DMS153 treated with DMSO at 0.1 percent for 48 hours (cell line): ENCODE measurements at regions not wholly inside any gene's neighbourhood (a gene's known extent, or its start where the extent isn't known, plus 50 kb on each side); places are given as distances from the start of the nearest gene placed in this dataset.
A peak's percentile ranks its signal among the peaks of the same experiment; 100 is the strongest.

Experiments used
- DNase-seq: peaks from one replicate; lab custom pipeline; 2025; ENCODE audit not compliant: unreplicated experiment; lab: John Stamatoyannopoulos, UW

DNA sequence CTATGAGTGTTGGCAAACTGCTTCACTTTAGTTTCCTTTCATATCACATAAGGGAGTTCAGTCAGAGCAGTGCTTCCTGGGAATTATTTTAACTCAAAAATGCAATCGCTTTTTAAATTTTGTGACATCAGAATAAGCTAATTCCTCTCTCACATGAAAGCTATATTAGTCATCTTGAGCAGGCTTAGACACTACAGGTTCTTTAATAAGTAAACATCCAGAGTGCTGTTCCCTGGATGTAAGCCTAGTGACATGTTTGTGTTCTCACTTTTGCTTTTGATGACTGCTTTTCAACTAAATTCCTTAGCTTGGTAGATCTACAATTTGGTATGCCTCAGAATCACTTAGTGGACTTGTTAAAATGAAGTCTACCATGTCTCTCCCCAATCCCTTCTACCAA is 252.7 kb upstream of the POU3F2 start:
- no peak for DNase-seq

DNA sequence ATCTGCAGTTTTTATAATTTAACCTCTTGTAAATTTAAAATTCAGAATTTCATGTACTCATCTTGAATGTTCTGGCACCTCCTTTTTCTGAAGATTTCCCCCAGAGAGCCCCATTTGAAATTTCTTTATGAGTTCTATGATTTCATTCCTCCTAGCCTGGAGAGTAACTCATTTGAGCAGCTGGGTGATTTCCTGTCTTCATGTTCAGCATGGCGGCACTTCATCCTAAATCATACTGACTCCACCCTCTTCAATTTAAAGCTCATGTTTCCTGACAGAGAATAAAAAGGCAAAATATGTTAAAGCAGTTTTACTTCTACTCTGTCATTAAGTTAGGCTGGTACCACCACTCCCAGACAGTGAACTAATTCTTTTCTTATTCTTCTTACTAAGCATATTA is 250.9 kb upstream of the POU3F2 start:
- no peak for DNase-seq

GRCh38 chr6:98586163-98586562 is 248.2 kb upstream of the POU3F2 start:
- DNase-seq = no peak

DNA sequence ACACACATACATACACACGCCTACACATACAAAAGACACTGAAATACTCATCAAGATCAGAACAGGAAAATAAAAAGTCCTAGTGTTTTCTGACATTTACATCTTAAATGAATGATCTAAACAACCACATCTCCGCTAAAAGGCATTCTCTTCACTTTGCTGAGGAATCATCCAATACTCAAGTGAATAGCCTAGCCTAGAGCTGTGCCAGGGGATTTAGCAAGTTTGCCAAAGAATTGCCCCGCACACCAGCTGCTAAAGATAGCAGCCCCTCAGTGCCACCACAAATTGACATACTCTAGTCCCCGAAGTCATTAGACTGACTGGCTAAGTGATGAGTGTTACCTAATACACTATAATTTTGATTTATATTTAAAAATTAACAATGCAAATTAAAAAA is 246.8 kb upstream of the POU3F2 start:
- no peak for DNase-seq

DNA sequence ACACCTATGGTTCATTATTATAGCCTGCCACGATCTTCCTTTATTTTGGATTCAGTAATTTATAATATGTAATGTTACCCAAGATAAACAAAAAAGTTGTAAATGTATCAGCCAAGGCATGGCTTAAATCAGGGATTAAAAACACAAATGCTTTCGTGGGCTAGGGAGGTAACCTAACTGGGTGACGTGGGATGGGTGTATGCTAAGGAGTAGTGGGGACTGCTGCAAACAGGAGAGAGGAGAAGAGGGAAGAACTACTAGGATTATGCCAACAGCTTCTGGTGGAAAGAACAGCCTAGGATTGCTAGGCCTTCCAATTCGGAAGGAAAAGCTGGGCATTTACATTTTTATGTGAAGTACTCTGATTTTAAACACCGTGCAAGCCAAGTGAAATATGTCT is 244.8 kb upstream of the POU3F2 start:
- no peak for DNase-seq

DNA sequence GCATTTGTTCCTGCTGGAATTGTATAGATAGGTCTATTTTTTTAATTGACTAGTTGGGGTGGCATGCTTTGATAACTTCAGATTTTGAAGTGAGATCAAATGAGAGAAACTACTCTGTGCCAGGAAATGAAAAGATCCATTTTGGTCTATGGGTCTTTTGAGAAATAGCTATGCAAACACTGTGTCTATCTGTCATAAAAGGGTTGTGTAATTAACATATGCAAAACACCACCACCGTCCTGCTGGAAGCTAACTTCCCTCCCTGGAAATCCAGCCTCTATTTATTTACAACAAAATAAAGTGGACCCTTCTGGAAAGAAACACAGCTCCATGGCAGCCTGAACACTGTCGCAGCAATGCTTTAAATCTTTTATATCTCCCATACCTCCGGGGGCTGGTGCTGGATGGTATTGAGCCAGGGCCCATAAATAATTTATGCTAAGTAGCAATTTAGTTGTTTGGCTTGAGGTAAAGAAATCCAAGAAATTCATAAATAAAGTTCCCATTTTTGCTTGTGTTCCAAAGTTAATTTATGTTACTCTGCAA is 244.2 kb upstream of the POU3F2 start:
- DNase-seq = no peak

- no peak for DNase-seq
These were observed 243.4 kb upstream of the POU3F2 start for GRCh38 chr6:98590997-98591396.

GRCh38 chr6:98593676-98594075 is 240.7 kb upstream of the POU3F2 start:
- DNase-seq = no peak

- DNase-seq = no peak
These were observed 232.7 kb upstream of the POU3F2 start for GRCh38 chr6:98601716-98602115.

DNA sequence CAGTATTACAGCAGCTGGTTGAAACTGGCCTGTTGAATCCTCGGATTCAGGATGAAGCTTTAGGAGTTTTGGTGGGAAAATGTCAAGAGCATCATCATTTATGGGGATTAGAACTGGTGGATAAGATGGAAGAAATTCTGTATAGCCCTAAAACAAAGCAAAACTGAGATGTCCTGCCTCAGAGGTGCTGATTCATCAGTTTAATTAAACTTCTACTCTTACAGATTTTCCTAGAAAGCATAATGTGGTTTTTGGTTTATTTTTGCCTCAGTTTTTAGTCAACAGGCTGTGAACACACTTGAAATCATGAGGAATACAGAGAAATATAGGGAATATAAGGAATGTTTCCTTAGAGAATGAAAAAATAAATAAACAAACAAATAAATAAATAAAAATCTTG is 228.7 kb upstream of the POU3F2 start:
- no peak for DNase-seq

- no peak for DNase-seq
These were observed 207.1 kb upstream of the POU3F2 start for GRCh38 chr6:98627129-98627775.

- no peak for DNase-seq
These were observed 200.5 kb upstream of the POU3F2 start for GRCh38 chr6:98633886-98634285.

- DNase-seq = no peak
These were observed 199.8 kb upstream of the POU3F2 start for GRCh38 chr6:98634569-98634968.

- no peak for DNase-seq
These were observed 199.2 kb upstream of the POU3F2 start for GRCh38 chr6:98635191-98635590.

- peak; percentile 24 for DNase-seq
These were observed 197.4 kb upstream of the POU3F2 start for GRCh38 chr6:98636941-98637340.

DNA sequence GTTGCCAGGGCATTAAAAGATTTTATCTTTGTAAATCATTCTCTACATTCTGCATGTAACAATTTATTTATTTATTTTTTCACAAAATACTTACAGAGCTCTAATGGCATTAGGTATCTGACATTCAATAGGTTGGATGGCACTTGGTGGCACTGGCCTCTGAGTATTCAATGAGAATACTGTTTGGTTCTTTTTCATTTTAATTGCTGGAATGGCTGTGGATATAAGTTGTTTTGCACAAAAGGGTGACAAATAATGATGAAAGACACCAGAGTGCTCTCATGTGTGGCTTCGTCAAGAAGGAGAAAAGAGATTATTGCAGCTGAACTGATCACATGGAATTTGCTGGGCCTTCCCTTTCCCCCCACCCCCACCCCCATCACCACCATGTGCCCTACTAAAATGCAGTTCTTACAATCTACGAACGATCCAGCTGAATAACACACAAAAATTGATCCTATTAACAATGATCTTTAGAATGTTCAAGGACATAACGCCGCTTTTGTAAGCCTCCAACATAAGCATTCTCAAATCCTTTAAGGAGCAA is 195.2 kb upstream of the POU3F2 start:
- no peak for DNase-seq

DNA sequence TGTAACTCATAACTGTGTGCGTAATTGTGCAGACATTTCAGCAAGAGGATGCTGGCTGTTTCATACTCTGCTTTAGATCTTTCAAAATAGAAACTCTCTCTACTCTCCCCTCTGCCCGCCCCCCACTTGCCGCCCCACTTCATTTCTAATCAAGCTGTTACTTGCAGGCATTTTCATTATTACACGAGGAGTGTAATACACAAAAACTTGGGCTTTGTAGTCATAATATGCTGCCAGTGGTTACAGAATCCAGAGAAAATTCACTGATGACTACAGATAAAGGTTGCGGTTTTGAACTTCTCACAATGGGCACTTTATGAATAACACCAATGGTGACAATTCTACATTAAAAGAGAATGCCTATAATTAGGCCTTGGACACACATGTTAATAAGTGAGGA is 194.0 kb upstream of the POU3F2 start:
- DNase-seq = no peak

DNA sequence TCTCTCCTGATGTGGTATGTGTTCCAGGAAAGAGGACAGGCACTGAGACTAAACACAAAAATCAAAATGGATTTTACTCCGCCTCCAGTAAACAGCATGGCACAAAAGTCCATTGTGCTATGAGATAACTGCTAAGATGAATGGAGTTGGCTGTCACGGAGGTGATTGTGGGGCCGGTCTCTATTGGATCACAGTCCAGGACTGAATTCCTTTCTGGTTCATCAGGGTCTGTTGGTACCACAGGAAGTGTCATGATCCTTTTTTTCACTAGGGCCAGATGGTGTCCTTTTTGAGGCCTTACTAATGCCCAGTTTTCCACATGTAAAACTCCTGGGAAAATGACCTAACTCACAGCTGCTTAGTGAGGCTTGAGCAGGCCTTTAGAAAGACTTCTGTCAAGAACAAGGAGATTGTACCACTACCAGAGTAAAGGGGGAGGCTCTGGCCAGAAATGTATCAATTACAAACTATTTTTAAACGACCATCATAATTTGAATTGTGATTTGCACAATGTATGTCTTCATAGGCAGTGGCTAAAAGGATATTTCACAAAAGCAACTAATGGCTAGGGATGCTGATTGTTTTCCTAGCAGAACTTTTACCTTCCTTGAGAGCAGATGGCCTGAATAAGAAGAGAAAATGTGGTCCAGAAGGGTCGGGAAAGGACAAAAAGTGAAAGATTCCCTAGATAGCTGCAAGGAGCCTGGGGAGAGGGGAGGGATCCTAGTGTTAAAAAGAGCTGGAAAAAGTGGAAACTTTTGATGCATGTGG is 192.2 kb upstream of the POU3F2 start:
- DNase-seq = no peak

DNA sequence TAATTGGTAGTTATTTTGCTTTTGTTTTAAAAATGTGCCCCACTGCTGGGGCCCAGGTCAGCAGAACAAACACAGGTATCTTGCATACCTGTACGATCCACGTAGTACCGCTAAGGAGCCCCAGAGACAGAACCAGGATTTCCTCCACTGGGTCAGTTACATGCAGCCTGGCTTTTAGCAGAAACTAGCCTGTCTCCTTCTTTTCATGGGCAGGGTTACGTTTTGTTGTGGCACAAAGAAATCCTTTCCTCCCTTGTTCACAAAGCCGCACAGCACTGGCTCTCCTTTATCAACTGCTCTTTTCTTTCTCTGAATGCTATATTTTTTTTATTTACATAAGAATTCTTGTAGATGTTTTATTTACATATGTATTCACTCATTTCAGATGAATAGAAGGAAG is 190.3 kb upstream of the POU3F2 start:
- DNase-seq = no peak

GRCh38 chr6:98648211-98648914 is 186.0 kb upstream of the POU3F2 start:
- DNase-seq = no peak

DNA sequence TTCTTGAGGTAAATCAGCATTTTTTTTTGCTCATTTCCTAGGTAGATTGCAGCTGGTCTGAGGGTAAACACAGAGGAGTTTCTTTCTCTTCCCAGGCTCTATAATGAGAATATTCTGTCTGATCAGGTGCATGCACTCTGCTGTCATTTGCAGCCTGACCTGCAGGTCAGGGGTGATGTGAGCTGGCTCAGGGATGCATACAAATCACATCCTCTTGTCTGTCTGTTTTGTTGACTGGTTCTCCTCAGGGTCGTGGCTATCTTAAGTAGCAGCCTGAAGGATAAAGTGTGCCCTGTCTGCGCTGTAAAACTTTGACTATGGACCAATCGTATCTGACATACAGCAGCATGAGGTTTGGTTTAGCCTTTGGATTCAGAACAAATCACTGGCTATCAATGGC is 183.4 kb upstream of the POU3F2 start:
- no peak for DNase-seq

- DNase-seq = no peak
These were observed 181.2 kb upstream of the POU3F2 start for GRCh38 chr6:98653179-98653578.
